A673 (cell line): ENCODE measurements at regions not wholly inside any gene's neighbourhood (a gene's known extent, or its start where the extent isn't known, plus 50 kb on each side); places are given as distances from the start of the nearest gene placed in this dataset.

Experiments used
- BruUV-seq: library from RNA; stranded (reverse); fragments of 400-500 nt; replicated peaks from 2 replicates; lab custom pipeline; 2021; lab: Mats Ljungman, UMichigan
- CTCF ChIA-PET: fragments of 300-600 bp; sonication (Branson Sonifier 250); formaldehyde crosslinking; loops from one replicate; lab custom pipeline; 2022; ENCODE audit warnings: antibody characterized with exemption; lab: Charles Lee
- POLR2A ChIA-PET: fragments of 300-600 bp; sonication (Branson Sonifier 250); formaldehyde crosslinking; loops from one replicate; lab custom pipeline; 2022; ENCODE audit warnings: antibody characterized with exemption; ENCODE audit not compliant: low non-redundant PET; lab: Charles Lee
- DNase-seq: peaks from one replicate; pipeline ENCODE4 v3.0.0-alpha.2; 2015; ENCODE audit warnings: low spot score
- H3K27ac ChIP-seq: fragments of 200-600 bp; sonication (generic); 2 replicates; pipeline ENCODE4 v1.5.1; 2016; ENCODE audit warnings: mixed run types, low read depth, mild to moderate bottlenecking, mixed read lengths, antibody characterized with exemption, low read length; ENCODE audit not compliant: poor library complexity, severe bottlenecking
- H3K27me3 ChIP-seq: fragments of 200-600 bp; sonication (generic); replicated peaks from 2 replicates; pipeline ENCODE4 v1.6.1; 2017; ENCODE audit warnings: mixed run types, low read depth, mild to moderate bottlenecking, mixed read lengths, antibody characterized with exemption, low read length; ENCODE audit not compliant: insufficient read depth, poor library complexity
- H3K36me3 ChIP-seq: fragments of 200-600 bp; sonication (generic); 2 replicates; pipeline ENCODE4 v1.6.1; 2016; ENCODE audit warnings: mixed run types, mild to moderate bottlenecking, mixed read lengths, antibody characterized with exemption, low read length; ENCODE audit not compliant: insufficient read depth, poor library complexity, severe bottlenecking
- H3K4me1 ChIP-seq: fragments of 200-600 bp; sonication (generic); 2 replicates; pipeline ENCODE4 v1.6.1; 2017; ENCODE audit warnings: mixed run types, mild to moderate bottlenecking, mixed read lengths, antibody characterized with exemption, low read length; ENCODE audit not compliant: insufficient read depth, poor library complexity, severe bottlenecking
- H3K4me3 ChIP-seq: fragments of 200-600 bp; sonication (generic); 2 replicates; pipeline ENCODE4 v1.5.1; 2016; ENCODE audit warnings: low read depth, mixed run types, mild to moderate bottlenecking, mixed read lengths, low read length; ENCODE audit not compliant: poor library complexity, severe bottlenecking
- H3K9me3 ChIP-seq: fragments of 200-600 bp; sonication (generic); 2 replicates; pipeline ENCODE4 v1.6.1; 2016; ENCODE audit warnings: mixed run types, low read depth, mild to moderate bottlenecking, mixed read lengths, antibody characterized with exemption, low read length; ENCODE audit not compliant: poor library complexity, severe bottlenecking
- CTCF ChIP-seq: fragments of 300-800, 200-600 bp; sonication (generic); conservative IDR thresholded peaks from 2 replicates; pipeline ENCODE4 v1.5.1; 2017; ENCODE audit warnings: low read depth, mild to moderate bottlenecking, antibody characterized with exemption, low read length, moderate library complexity, mixed read lengths
- EZH2 ChIP-seq: fragments of 200-600 bp; sonication (generic); IDR thresholded peaks from 2 replicates; pipeline ENCODE4 v1.6.1; 2017; ENCODE audit warnings: borderline replicate concordance, low read depth, mild to moderate bottlenecking, mixed read lengths, antibody characterized with exemption, low read length; ENCODE audit not compliant: poor library complexity, severe bottlenecking
- intact Hi-C: fragments of 100-400 bp; cut with micrococcal nuclease; formaldehyde crosslinking; loops from one replicate; pipeline ENCODE4 v1.10.0; 2022; ENCODE audit not compliant: unreplicated experiment

DNA sequence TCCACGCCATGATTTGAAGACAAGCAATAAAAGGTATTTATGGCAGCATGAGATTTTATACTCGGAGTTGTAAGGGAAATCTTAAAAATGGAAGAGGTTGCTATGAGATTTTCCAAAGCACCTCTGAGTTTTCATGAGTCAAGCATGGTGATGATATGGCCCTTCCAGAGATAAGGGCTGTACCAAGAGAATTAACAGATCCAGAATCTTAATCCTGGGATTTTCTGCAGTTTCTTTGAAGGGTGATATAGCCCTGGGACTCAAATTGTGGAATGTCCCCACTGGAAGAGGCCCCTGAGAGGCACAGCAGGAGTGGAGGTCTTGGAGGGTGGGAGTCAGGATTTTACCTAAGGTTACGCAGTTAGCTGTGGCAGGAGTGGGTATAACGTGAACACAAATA is 243.3 kb downstream of the ZNF621 start:
- TF ChIP-seq EZH2 (no peak), CTCF (no peak)
- intact Hi-C loops: no loop called here
- H3K27me3 ChIP-seq: no peaks in the 10 kb centered on the region
- no peak overlapping the region for H3K27ac ChIP-seq
- BruUV-seq: no TSS peak
- H3K4me1 ChIP-seq: no peaks in the 10 kb centered on the region
- H3K36me3 ChIP-seq: no peaks in the 10 kb centered on the region
- ChIA-PET CTCF (no interaction called here), POLR2A (no interaction called here)
- no peak for DNase-seq
- H3K4me3 ChIP-seq: no peak overlapping the region
- no peaks in the 10 kb centered on the region for H3K9me3 ChIP-seq

- no peak overlapping the region for H3K4me3 ChIP-seq
- H3K27me3 ChIP-seq: no peaks in the 10 kb centered on the region
- ChIA-PET CTCF (no interaction called here), POLR2A (no interaction called here)
- H3K4me1 ChIP-seq: no peaks in the 10 kb centered on the region
- intact Hi-C loops: no loop called here
- no peak overlapping the region for H3K27ac ChIP-seq
- no peak for DNase-seq
- no peaks in the 10 kb centered on the region for H3K36me3 ChIP-seq
- BruUV-seq: no TSS peak
- TF ChIP-seq EZH2 (no peak), CTCF (no peak)
- H3K9me3 ChIP-seq: no peaks in the 10 kb centered on the region
These were observed 243.8 kb downstream of the ZNF621 start for GRCh38 chr3:40768536-40768935.

- no peak for DNase-seq
- H3K4me3 ChIP-seq: no peak overlapping the region
- BruUV-seq: no TSS peak
- TF ChIP-seq CTCF (no peak), EZH2 (no peak)
- no peaks in the 10 kb centered on the region for H3K4me1 ChIP-seq
- intact Hi-C loops: no loop called here
- no peaks in the 10 kb centered on the region for H3K9me3 ChIP-seq
- ChIA-PET CTCF (no interaction called here), POLR2A (no interaction called here)
- H3K27me3 ChIP-seq: no peaks in the 10 kb centered on the region
- H3K36me3 ChIP-seq: no peaks in the 10 kb centered on the region
- no peak overlapping the region for H3K27ac ChIP-seq
These were observed 245.3 kb downstream of the ZNF621 start for GRCh38 chr3:40770061-40770460.
